Ishikawa (cell line): ENCODE measurements at regions not wholly inside any gene's neighbourhood (a gene's known extent, or its start where the extent isn't known, plus 50 kb on each side); places are given as distances from the start of the nearest gene placed in this dataset.

ENCODE experiments used
- CEBPB ChIP-seq: IDR thresholded peaks from 2 replicates; pipeline ENCODE4 v1.6.1; 2012
- CREB1 ChIP-seq: IDR thresholded peaks from 2 replicates; pipeline ENCODE4 v1.6.1; 2012; ENCODE audit warnings: low read depth
- EGR1 ChIP-seq: IDR thresholded peaks from 2 replicates; pipeline ENCODE4 v1.6.1; 2012
- EP300 ChIP-seq: IDR thresholded peaks from 2 replicates; pipeline ENCODE4 v1.6.1; 2012; ENCODE audit warnings: borderline replicate concordance
- FOXM1 ChIP-seq: IDR thresholded peaks from 2 replicates; pipeline ENCODE4 v1.6.1; 2012; ENCODE audit warnings: low read depth, borderline replicate concordance
- MAX ChIP-seq: IDR thresholded peaks from 2 replicates; pipeline ENCODE4 v1.6.1; 2012
- NFIC ChIP-seq: IDR thresholded peaks from 2 replicates; pipeline ENCODE4 v1.6.1; 2012
- RAD21 ChIP-seq: IDR thresholded peaks from 2 replicates; pipeline ENCODE4 v1.6.1; 2012; ENCODE audit warnings: low read depth
- REST ChIP-seq: IDR thresholded peaks from 2 replicates; pipeline ENCODE4 v1.6.1; 2012; ENCODE audit warnings: low read depth, mild to moderate bottlenecking
- TAF1 ChIP-seq: IDR thresholded peaks from 2 replicates; pipeline ENCODE4 v1.6.1; 2012; ENCODE audit warnings: low read depth, mild to moderate bottlenecking
- TCF12 ChIP-seq: IDR thresholded peaks from 2 replicates; pipeline ENCODE4 v1.6.1; 2012; ENCODE audit warnings: low read depth
- TEAD4 ChIP-seq: IDR thresholded peaks from 2 replicates; pipeline ENCODE4 v1.6.1; 2012
- USF1 ChIP-seq: IDR thresholded peaks from 2 replicates; pipeline ENCODE4 v1.6.1; 2012
- YY1 ChIP-seq: IDR thresholded peaks from 2 replicates; pipeline ENCODE4 v1.6.1; 2012; ENCODE audit warnings: low read depth
- ZBTB7A ChIP-seq: IDR thresholded peaks from 2 replicates; pipeline ENCODE4 v1.6.1; 2012; ENCODE audit warnings: low read depth

GRCh38 chr2:215260097-215260677 lies 51.7 kb upstream of the ATIC start:
- TF ChIP-seq EP300 (no peak), NFIC (no peak), EGR1 (no peak), MAX (no peak), TAF1 (no peak), CEBPB (no peak), USF1 (no peak), YY1 (no peak), CREB1 (no peak), ZBTB7A (no peak)

- TF ChIP-seq CEBPB (no peak), USF1 (no peak), TEAD4 (no peak), NFIC (no peak), TCF12 (no peak), YY1 (no peak), CREB1 (no peak), FOXM1 (no peak), TAF1 (no peak), EGR1 (no peak), RAD21 (no peak), REST (no peak), ZBTB7A (no peak), EP300 (no peak), MAX (no peak)
Observed at GRCh38 chr2:215249501-215249900, 62.4 kb upstream of the ATIC start.

GRCh38 chr2:215241791-215242305 lies 70.0 kb upstream of the ATIC start:
- no peak for TF ChIP-seq USF1

- no peak for TF ChIP-seq TCF12
- no peak for TF ChIP-seq CEBPB
- no peak for TF ChIP-seq NFIC
- no peak for TF ChIP-seq MAX
- no peak for TF ChIP-seq ZBTB7A
- TF ChIP-seq TAF1, result no peak
- no peak for TF ChIP-seq REST
Observed at GRCh38 chr2:215238485-215239098, 73.3 kb upstream of the ATIC start.

GRCh38 chr2:215236131-215236530 lies 75.7 kb upstream of the ATIC start:
- TF ChIP-seq ZBTB7A, result no peak
